Activated B cell treated with CpG ODN at 0.5 μM for 24 hours (primary cell): ENCODE measurements at regions not wholly inside any gene's neighbourhood (a gene's known extent, or its start where the extent isn't known, plus 50 kb on each side); places are given as distances from the start of the nearest gene placed in this dataset.

ENCODE experiments used
- ATAC-seq: fragments of 200-7000 bp; cut with Tn5 transposase; one replicate; pipeline ENCODE4 v1.10.0; 2021; ENCODE audit warnings: low read depth, mild to moderate bottlenecking, moderate library complexity
- CTCF ChIA-PET: fragments of 350-600 bp; sonication (Branson Sonifier 250); formaldehyde crosslinking; loops from one replicate; lab custom pipeline; 2021; ENCODE audit warnings: antibody characterized with exemption; lab: Charles Lee
- POLR2A ChIA-PET: fragments of 350-600 bp; sonication (Branson Sonifier 250); formaldehyde crosslinking; loops from one replicate; lab custom pipeline; 2021; ENCODE audit warnings: antibody characterized with exemption; lab: Charles Lee
- DNase-seq: peaks from one replicate; pipeline ENCODE4 v3.0.0; 2022
- H3K27ac Mint-ChIP-seq: one replicate; pipeline ENCODE4 v1.8.0; 2020; ENCODE audit warnings: mixed read lengths
- H3K27me3 Mint-ChIP-seq: one replicate; pipeline ENCODE4 v1.8.0; 2021; ENCODE audit warnings: mixed read lengths
- H3K36me3 Mint-ChIP-seq: one replicate; pipeline ENCODE4 v1.8.0; 2021; ENCODE audit warnings: low read depth, mixed read lengths
- H3K4me1 Mint-ChIP-seq: one replicate; pipeline ENCODE4 v1.8.0; 2021; ENCODE audit warnings: mixed read lengths
- H3K4me3 Mint-ChIP-seq: one replicate; pipeline ENCODE4 v1.8.0; 2020; ENCODE audit warnings: mild to moderate bottlenecking, mixed read lengths
- H3K9me3 Mint-ChIP-seq: one replicate; pipeline ENCODE4 v1.8.0; 2020; ENCODE audit warnings: mixed read lengths
- CTCF ChIP-seq: fragments of 200-600 bp; IDR thresholded peaks from one replicate; pipeline ENCODE4 v1.8.0; 2022; ENCODE audit warnings: antibody characterized with exemption, mild to moderate bottlenecking
- intact Hi-C: fragments of 100-400 bp; cut with micrococcal nuclease; formaldehyde crosslinking; loops from one replicate; pipeline ENCODE4 v1.15.1; 2024

GRCh38 chr3:194084284-194084683 lies 51.7 kb upstream of the HES1 start:
- ChIA-PET CTCF (interaction anchor here (2.1 kb wide), 1 partner anchor 231 kb away, joined by 5 read pairs; no protein-coding TSS in a partner anchor), POLR2A (interaction anchor here (0.6 to 4.9 kb wide), 3 partner anchors 13 to 47 kb away, joined by 5 to 18 read pairs (median 6); no protein-coding TSS in a partner anchor)
- H3K36me3 Mint-ChIP-seq, result no peaks in the 10 kb centered on the region
- intact Hi-C loops, result no loop called here
- peak; percentile 60 for ATAC-seq
- H3K4me1 Mint-ChIP-seq, result peaks cover 16% of the 10 kb centered on the region
- H3K27me3 Mint-ChIP-seq, result no peaks in the 10 kb centered on the region
- DNase-seq, result no peak
- no peak for TF ChIP-seq CTCF
- H3K9me3 Mint-ChIP-seq, result no peaks in the 10 kb centered on the region
- H3K4me3 Mint-ChIP-seq, result no peak overlapping the region
- no peak overlapping the region for H3K27ac Mint-ChIP-seq
